Neural cell (in vitro differentiated cells): ENCODE measurements at regions not wholly inside any gene's neighbourhood (a gene's known extent, or its start where the extent isn't known, plus 50 kb on each side); places are given as distances from the start of the nearest gene placed in this dataset.

Experiments used
- H2AFZ ChIP-seq: fragments of 200-600, 300-800 bp; sonication (generic), shearing (Covaris generic); 2 replicates; pipeline ENCODE4 v1.6.0; 2014; ENCODE audit warnings: low read depth, mild to moderate bottlenecking, antibody characterized with exemption, low read length, moderate library complexity
- H3F3A ChIP-seq: fragments of 200-600 bp; shearing (Covaris generic); 2 replicates; pipeline ENCODE4 v1.6.1; 2016; ENCODE audit warnings: mild to moderate bottlenecking, moderate library complexity, mixed read lengths, antibody characterized with exemption, low read length; ENCODE audit not compliant: insufficient read depth, poor library complexity, severe bottlenecking
- H3K27ac ChIP-seq: fragments of 200-600, 300-800 bp; sonication (generic), shearing (Covaris generic); 2 replicates; pipeline ENCODE4 v1.5.1; 2014; ENCODE audit warnings: mild to moderate bottlenecking, low read length, moderate library complexity
- H3K27me3 ChIP-seq: fragments of 300-800, 200-600 bp; sonication (generic), shearing (Covaris generic); 2 replicates; pipeline ENCODE4 v1.6.0; 2014; ENCODE audit warnings: mild to moderate bottlenecking, low read depth, low read length, moderate library complexity; ENCODE audit not compliant: insufficient read depth
- H3K36me3 ChIP-seq: fragments of 300-800, 200-600 bp; sonication (generic), shearing (Covaris generic); 2 replicates; pipeline ENCODE4 v1.5.1; 2014; ENCODE audit warnings: mild to moderate bottlenecking, antibody characterized with exemption, low read length, moderate library complexity; ENCODE audit not compliant: insufficient read depth
- H3K4me2 ChIP-seq: fragments of 300-800, 200-600 bp; sonication (generic), shearing (Covaris generic); 2 replicates; pipeline ENCODE4 v1.6.0; 2014; ENCODE audit warnings: mild to moderate bottlenecking, low read length
- H3K4me3 ChIP-seq: fragments of 300-800, 200-600 bp; sonication (generic), shearing (Covaris generic); 2 replicates; pipeline ENCODE4 v1.5.1; 2014; ENCODE audit warnings: mild to moderate bottlenecking, low read length, moderate library complexity
- H3K79me2 ChIP-seq: fragments of 200-600 bp; shearing (Covaris generic); replicated peaks from 2 replicates; pipeline ENCODE4 v1.6.0; 2014; ENCODE audit warnings: mild to moderate bottlenecking, low read length, moderate library complexity; ENCODE audit not compliant: insufficient read depth
- H3K9ac ChIP-seq: fragments of 300-800, 200-600 bp; sonication (generic), shearing (Covaris generic); 2 replicates; pipeline ENCODE4 v1.6.1; 2016; ENCODE audit warnings: mild to moderate bottlenecking, low read length, mixed read lengths
- H3K9me2 ChIP-seq: fragments of 200-600 bp; shearing (Covaris generic); 2 replicates; pipeline ENCODE4 v1.6.1; 2016; ENCODE audit warnings: mild to moderate bottlenecking, low read length, mixed read lengths; ENCODE audit not compliant: insufficient read depth
- H3K9me3 ChIP-seq: fragments of 200-600, 300-800 bp; sonication (generic), shearing (Covaris generic); 2 replicates; pipeline ENCODE4 v1.6.1; 2016; ENCODE audit warnings: mild to moderate bottlenecking, mixed run types, low read length, moderate library complexity, mixed read lengths
- H4K20me1 ChIP-seq: fragments of 200-600 bp; shearing (Covaris generic); 2 replicates; pipeline ENCODE4 v1.6.1; 2016; ENCODE audit warnings: mild to moderate bottlenecking, mixed run types; ENCODE audit not compliant: insufficient read depth
- EP300 ChIP-seq: fragments of 450-650 bp; conservative IDR thresholded peaks from 2 replicates; pipeline ENCODE4 v1.6.1; 2014; ENCODE audit warnings: antibody characterized with exemption, mild to moderate bottlenecking, moderate library complexity; ENCODE audit not compliant: poor library complexity, severe bottlenecking
- EZH2 ChIP-seq: fragments of 200-600, 300-800 bp; shearing (Covaris generic), sonication (generic); IDR thresholded peaks from 2 replicates; pipeline ENCODE4 v1.6.1; 2014; ENCODE audit warnings: antibody characterized with exemption, low read length, borderline replicate concordance, mild to moderate bottlenecking; ENCODE audit not compliant: insufficient read depth, poor library complexity, severe bottlenecking
- MXI1 ChIP-seq: fragments of 450-650 bp; conservative IDR thresholded peaks from 2 replicates; pipeline ENCODE4 v1.6.1; 2014; ENCODE audit warnings: antibody characterized with exemption, mild to moderate bottlenecking; ENCODE audit not compliant: poor library complexity, severe bottlenecking
- POLR2AphosphoS5 ChIP-seq: IDR thresholded peaks from 2 replicates; pipeline ENCODE4 v1.6.1; 2012
- RAD21 ChIP-seq: fragments of 450-650 bp; conservative IDR thresholded peaks from 2 replicates; pipeline ENCODE4 v1.6.1; 2014; ENCODE audit warnings: antibody characterized with exemption, mild to moderate bottlenecking, moderate library complexity
- SMC3 ChIP-seq: fragments of 450-650 bp; conservative IDR thresholded peaks from 2 replicates; pipeline ENCODE4 v1.6.1; 2014; ENCODE audit warnings: antibody characterized with exemption, mild to moderate bottlenecking, moderate library complexity; ENCODE audit not compliant: poor library complexity
- TAF1 ChIP-seq: IDR thresholded peaks from 2 replicates; pipeline ENCODE4 v1.6.1; 2012; ENCODE audit warnings: low read depth
- TF ChIP-seq, protein P1 (sequence below): fragments of 450-650 bp; IDR thresholded peaks from 2 replicates; pipeline ENCODE4 v1.5.1; 2014; ENCODE audit warnings: antibody characterized with exemption, mild to moderate bottlenecking, moderate library complexity; ENCODE audit not compliant: poor library complexity, severe bottlenecking
- TF ChIP-seq, protein P2 (sequence below): IDR thresholded peaks from 2 replicates; pipeline ENCODE4 v1.6.1; 2012; ENCODE audit warnings: borderline replicate concordance

DNA sequence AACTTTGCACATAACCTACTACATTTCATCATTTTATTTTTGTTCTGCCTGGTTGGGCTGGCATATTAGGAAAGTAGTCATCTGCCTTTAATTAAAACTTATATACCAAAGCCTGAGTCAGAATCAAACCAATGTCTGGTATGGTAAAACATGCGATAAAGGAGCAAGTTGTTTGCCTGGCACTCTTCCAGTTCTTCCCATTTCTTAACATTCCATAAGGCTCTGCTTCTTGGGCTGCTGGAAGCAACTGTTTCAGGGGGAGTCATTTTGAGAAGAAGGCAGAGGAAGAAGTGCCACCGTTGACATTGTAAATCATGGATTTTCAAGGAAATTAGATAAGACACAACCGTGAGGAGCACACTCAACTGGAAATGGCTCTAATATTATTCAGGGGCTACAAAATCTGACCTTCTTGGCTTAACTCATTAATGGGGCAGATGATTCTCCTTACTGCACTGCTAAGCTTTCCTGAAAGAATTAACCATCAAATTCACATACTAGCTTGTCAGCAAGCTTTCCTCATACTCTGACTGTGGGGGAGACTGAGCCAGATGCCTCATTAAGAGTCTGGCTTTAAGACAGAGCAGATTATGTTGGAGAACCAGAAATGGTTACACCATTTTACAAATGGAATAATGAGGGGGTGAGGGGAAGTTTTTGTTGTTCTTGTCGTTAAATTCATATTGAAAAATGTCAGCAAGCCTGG, 391.0 kb downstream of the TMEM232 start:
- Histone ChIP-seq H3K4me2 (no peak overlapping the region), H3F3A (no peaks in the 10 kb centered on the region), H3K79me2 (no peaks in the 10 kb centered on the region), H3K4me3 (no peak overlapping the region), H3K9ac (no peak overlapping the region), H3K9me3 (no peaks in the 10 kb centered on the region), H3K27ac (no peak overlapping the region), H3K36me3 (no peaks in the 10 kb centered on the region), H3K9me2 (no peaks in the 10 kb centered on the region), H4K20me1 (no peaks in the 10 kb centered on the region), H2AFZ (no peak overlapping the region), H3K27me3 (no peaks in the 10 kb centered on the region)
- TF ChIP-seq EP300, result no peak
- TF ChIP-seq RAD21, result no peak
- TF ChIP-seq TAF1, result no peak
- TF ChIP-seq SMC3, result no peak
- no peak for TF ChIP-seq MXI1
- no peak for TF ChIP-seq POLR2AphosphoS5
- TF ChIP-seq, protein P1, sequence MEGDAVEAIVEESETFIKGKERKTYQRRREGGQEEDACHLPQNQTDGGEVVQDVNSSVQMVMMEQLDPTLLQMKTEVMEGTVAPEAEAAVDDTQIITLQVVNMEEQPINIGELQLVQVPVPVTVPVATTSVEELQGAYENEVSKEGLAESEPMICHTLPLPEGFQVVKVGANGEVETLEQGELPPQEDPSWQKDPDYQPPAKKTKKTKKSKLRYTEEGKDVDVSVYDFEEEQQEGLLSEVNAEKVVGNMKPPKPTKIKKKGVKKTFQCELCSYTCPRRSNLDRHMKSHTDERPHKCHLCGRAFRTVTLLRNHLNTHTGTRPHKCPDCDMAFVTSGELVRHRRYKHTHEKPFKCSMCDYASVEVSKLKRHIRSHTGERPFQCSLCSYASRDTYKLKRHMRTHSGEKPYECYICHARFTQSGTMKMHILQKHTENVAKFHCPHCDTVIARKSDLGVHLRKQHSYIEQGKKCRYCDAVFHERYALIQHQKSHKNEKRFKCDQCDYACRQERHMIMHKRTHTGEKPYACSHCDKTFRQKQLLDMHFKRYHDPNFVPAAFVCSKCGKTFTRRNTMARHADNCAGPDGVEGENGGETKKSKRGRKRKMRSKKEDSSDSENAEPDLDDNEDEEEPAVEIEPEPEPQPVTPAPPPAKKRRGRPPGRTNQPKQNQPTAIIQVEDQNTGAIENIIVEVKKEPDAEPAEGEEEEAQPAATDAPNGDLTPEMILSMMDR, result no peak
- TF ChIP-seq EZH2, result no peak
- TF ChIP-seq, protein P2, sequence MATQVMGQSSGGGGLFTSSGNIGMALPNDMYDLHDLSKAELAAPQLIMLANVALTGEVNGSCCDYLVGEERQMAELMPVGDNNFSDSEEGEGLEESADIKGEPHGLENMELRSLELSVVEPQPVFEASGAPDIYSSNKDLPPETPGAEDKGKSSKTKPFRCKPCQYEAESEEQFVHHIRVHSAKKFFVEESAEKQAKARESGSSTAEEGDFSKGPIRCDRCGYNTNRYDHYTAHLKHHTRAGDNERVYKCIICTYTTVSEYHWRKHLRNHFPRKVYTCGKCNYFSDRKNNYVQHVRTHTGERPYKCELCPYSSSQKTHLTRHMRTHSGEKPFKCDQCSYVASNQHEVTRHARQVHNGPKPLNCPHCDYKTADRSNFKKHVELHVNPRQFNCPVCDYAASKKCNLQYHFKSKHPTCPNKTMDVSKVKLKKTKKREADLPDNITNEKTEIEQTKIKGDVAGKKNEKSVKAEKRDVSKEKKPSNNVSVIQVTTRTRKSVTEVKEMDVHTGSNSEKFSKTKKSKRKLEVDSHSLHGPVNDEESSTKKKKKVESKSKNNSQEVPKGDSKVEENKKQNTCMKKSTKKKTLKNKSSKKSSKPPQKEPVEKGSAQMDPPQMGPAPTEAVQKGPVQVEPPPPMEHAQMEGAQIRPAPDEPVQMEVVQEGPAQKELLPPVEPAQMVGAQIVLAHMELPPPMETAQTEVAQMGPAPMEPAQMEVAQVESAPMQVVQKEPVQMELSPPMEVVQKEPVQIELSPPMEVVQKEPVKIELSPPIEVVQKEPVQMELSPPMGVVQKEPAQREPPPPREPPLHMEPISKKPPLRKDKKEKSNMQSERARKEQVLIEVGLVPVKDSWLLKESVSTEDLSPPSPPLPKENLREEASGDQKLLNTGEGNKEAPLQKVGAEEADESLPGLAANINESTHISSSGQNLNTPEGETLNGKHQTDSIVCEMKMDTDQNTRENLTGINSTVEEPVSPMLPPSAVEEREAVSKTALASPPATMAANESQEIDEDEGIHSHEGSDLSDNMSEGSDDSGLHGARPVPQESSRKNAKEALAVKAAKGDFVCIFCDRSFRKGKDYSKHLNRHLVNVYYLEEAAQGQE, result no peak

DNA sequence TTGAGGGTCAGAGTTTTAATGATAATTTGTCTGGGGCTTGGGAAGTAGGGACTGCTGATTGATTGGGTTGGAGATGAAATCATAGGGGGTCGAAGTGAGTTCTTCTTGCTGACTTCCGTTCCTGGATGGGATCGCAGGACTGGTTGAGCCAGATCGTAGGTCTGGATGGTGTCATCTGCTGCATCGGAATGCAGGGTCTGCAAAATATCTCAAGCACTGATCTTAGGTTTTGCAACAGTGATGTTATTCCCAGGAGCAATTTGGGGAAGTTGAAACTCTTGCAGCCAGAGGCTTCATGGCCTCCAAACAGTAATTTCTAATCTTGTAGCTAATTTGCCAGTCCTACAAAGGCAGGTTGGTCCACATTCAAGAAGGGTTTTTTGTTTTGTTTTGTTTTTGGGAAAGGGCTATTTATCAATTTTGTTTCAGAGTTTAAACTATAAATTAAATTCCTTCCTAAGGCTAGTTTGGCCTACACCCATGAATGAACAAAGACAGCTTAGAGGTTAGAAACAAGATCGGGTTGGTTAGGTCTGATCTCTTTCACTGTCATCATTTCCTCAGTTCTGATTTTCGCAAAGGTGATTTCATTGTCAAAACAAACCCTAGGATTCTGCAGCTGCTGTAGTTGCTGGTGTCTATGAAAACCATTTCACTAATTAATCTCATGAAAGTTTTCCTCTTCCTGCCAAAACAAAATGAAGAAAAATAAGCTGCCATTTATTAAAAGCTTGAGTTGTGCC, 388.0 kb downstream of the TMEM232 start:
- H3K4me3 ChIP-seq, result no peak overlapping the region
- TF ChIP-seq SMC3 (no peak), EP300 (no peak), TAF1 (no peak), MXI1 (no peak), EZH2 (no peak), POLR2AphosphoS5 (no peak)
- TF ChIP-seq, protein P1, result no peak
- TF ChIP-seq, protein P2, result no peak
- H3F3A ChIP-seq, result no peaks in the 10 kb centered on the region
- no peak overlapping the region for H3K4me2 ChIP-seq
- no peaks in the 10 kb centered on the region for H3K79me2 ChIP-seq
- no peak overlapping the region for H2AFZ ChIP-seq
- H3K9me2 ChIP-seq, result no peaks in the 10 kb centered on the region
- H3K36me3 ChIP-seq, result no peaks in the 10 kb centered on the region
- H3K27ac ChIP-seq, result no peak overlapping the region
- no peaks in the 10 kb centered on the region for H3K9me3 ChIP-seq
- no peak overlapping the region for H3K9ac ChIP-seq
- H3K27me3 ChIP-seq, result no peaks in the 10 kb centered on the region
- H4K20me1 ChIP-seq, result no peaks in the 10 kb centered on the region
